ENCODE measurements at regions not wholly inside any gene's neighbourhood (a gene's known extent, or its start where the extent isn't known, plus 50 kb on each side); places are given as distances from the start of the nearest gene placed in this dataset.
"Not testable (repeated sequence)": the region's sequence is repeated elsewhere in the genome, so short reads cannot be mapped to it uniquely, and the experiment has no call there.

- H3K36me3 ChIP-seq (replicated peaks; ENCODE audit: control insufficient read depth, insufficient read depth, low read length), result no peaks in the 10 kb centered on the region
- no peaks in the 10 kb centered on the region for H3K27me3 ChIP-seq (ENCODE audit: control insufficient read depth, insufficient read depth, low read length)
- no peak for DNase-seq
- H3K4me3 ChIP-seq (ENCODE audit: insufficient read depth, low read depth, low read length), result no peak overlapping the region
Measured at GRCh38 chr2:146602383-146602782, 1242.4 kb upstream of the ACVR2A start.

- Histone ChIP-seq H3K36me3 (replicated peaks; ENCODE audit: control insufficient read depth, insufficient read depth, low read length) (no peaks in the 10 kb centered on the region), H3K4me3 (ENCODE audit: insufficient read depth, low read depth, low read length) (no peak overlapping the region), H3K27me3 (ENCODE audit: control insufficient read depth, insufficient read depth, low read length) (no peaks in the 10 kb centered on the region)
- DNase-seq, result no peak
Measured at GRCh38 chr2:146598791-146599190, 1246.0 kb upstream of the ACVR2A start.

- Histone ChIP-seq H3K4me3 (ENCODE audit: insufficient read depth, low read depth, low read length) (no peak overlapping the region), H3K36me3 (replicated peaks; ENCODE audit: control insufficient read depth, insufficient read depth, low read length) (no peaks in the 10 kb centered on the region), H3K27me3 (ENCODE audit: control insufficient read depth, insufficient read depth, low read length) (no peaks in the 10 kb centered on the region)
- no peak for DNase-seq
Measured at GRCh38 chr2:146597291-146597690, 1247.5 kb upstream of the ACVR2A start.

- no peaks in the 10 kb centered on the region for H3K36me3 ChIP-seq (replicated peaks; ENCODE audit: control insufficient read depth, insufficient read depth, low read length)
- no peak for DNase-seq
- no peaks in the 10 kb centered on the region for H3K27me3 ChIP-seq (ENCODE audit: control insufficient read depth, insufficient read depth, low read length)
- H3K4me3 ChIP-seq (ENCODE audit: insufficient read depth, low read depth, low read length), result no peak overlapping the region
Measured at GRCh38 chr2:146591908-146592307, 1252.9 kb upstream of the ACVR2A start.

GRCh38 chr2:146587291-146587713 is 1257.5 kb upstream of the ACVR2A start:
- Histone ChIP-seq H3K36me3 (replicated peaks; ENCODE audit: control insufficient read depth, insufficient read depth, low read length) (no peaks in the 10 kb centered on the region), H3K27me3 (ENCODE audit: control insufficient read depth, insufficient read depth, low read length) (no peaks in the 10 kb centered on the region), H3K4me3 (ENCODE audit: insufficient read depth, low read depth, low read length) (no peak overlapping the region)
- no peak for DNase-seq

- Histone ChIP-seq H3K27me3 (ENCODE audit: control insufficient read depth, insufficient read depth, low read length) (no peaks in the 10 kb centered on the region), H3K36me3 (replicated peaks; ENCODE audit: control insufficient read depth, insufficient read depth, low read length) (no peaks in the 10 kb centered on the region), H3K4me3 (ENCODE audit: insufficient read depth, low read depth, low read length) (no peak overlapping the region)
- no peak for DNase-seq
Measured at GRCh38 chr2:146584316-146584715, 1260.5 kb upstream of the ACVR2A start.

DNA sequence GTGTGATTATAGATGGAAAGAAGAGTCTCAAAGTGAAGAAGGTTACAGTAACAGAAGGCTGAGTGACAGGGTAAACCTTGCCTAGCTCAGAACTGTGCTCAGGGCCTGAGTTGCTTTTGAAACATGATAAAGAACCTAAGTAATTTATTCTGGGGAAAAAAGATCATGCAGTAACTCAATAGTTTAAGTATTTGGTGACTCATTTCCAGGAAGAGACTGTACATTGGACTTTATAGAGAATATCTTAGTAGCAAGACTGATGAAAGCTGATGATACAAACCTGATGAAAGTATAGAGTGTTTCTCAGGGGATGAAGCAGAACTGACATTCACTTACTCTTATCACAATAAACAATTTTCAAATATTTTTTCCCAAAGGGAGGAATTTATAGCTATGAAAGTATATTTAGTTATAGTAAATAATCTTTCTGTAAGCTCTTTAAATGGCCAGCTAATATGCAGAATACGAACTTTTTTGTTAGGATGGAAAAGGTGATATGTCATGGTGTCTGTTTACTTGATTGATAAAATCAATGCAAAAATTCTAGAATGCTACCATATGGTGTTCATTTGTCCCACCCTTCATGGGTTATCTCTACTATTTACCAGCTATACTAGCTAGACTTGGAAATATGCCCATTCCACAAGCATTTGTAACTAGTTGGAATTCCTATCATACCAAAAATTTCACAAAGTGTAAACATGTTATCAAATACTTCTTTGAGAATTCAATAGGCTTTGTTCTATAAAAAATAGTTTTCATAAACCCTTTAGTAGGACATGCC is 1265.5 kb upstream of the ACVR2A start:
- no peaks in the 10 kb centered on the region for H3K36me3 ChIP-seq (replicated peaks; ENCODE audit: control insufficient read depth, insufficient read depth, low read length)
- no peak overlapping the region for H3K4me3 ChIP-seq (ENCODE audit: insufficient read depth, low read depth, low read length)
- no peaks in the 10 kb centered on the region for H3K27me3 ChIP-seq (ENCODE audit: control insufficient read depth, insufficient read depth, low read length)
- no peak for DNase-seq

DNA sequence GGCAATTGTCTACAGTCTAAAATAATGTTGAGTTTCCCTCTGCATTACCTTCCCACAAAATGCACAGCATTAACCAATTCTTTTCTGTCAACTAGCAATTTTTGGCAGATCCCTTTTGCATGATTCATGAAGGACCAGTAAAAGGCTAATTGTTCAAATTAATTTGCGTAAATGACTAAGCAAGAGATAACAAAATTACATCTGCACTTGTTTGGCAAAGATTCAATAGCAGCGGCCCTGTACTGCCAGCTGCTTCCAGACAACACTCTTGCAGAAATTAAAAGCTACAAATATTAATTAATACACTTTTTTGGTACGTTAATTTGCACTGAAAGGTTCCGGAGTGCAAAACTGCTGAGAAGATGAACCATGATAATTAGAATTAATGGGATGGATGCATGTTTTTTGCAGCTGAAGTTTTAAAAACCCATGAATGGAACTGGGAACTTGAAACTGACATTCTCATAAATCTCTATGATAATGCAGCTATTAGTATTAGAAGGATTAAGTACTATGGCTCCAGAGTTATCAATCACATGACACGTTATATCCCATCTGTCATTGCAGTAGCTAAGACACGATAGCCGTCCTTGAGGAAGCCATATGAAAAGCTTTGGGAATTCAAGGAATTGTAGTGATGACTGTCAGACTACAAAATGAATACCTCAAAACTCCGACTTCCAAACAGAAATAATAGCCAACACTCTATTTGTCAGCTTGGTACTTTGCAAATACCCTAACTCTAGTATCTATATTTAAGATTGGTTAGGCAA is 1268.3 kb upstream of the ACVR2A start:
- Histone ChIP-seq H3K4me3 (ENCODE audit: insufficient read depth, low read depth, low read length) (no peak overlapping the region), H3K36me3 (replicated peaks; ENCODE audit: control insufficient read depth, insufficient read depth, low read length) (no peaks in the 10 kb centered on the region), H3K27me3 (ENCODE audit: control insufficient read depth, insufficient read depth, low read length) (no peaks in the 10 kb centered on the region)
- DNase-seq, result no peak

GRCh38 chr2:146572598-146572997 is 1272.2 kb upstream of the ACVR2A start:
- Histone ChIP-seq H3K27me3 (ENCODE audit: control insufficient read depth, insufficient read depth, low read length) (no peaks in the 10 kb centered on the region), H3K36me3 (replicated peaks; ENCODE audit: control insufficient read depth, insufficient read depth, low read length) (no peaks in the 10 kb centered on the region), H3K4me3 (ENCODE audit: insufficient read depth, low read depth, low read length) (no peak overlapping the region)
- no peak for DNase-seq

DNA sequence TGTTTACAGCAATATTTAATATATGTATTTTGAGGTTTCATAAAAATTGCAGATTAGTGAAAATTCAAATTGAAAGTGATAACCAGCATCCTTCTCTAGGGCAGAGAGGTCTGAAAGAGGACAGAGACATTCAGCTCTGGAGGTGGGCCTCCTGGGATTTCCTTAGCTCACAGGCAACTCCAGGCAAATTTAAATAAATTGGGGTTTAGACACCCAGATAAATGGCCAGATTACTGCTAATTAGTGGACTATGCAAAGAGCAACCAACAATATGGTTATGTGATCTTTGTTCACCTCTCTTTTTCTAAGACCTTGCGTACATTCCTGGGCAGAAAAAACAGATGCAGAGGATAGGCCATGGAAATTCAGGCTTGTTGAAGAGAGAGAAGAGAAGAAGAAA is 1282.8 kb upstream of the ACVR2A start:
- Histone ChIP-seq H3K36me3 (replicated peaks; ENCODE audit: control insufficient read depth, insufficient read depth, low read length) (no peaks in the 10 kb centered on the region), H3K27me3 (ENCODE audit: control insufficient read depth, insufficient read depth, low read length) (no peaks in the 10 kb centered on the region), H3K4me3 (ENCODE audit: insufficient read depth, low read depth, low read length) (no peak overlapping the region)
- DNase-seq, result no peak

- DNase-seq, result no peak
- H3K36me3 ChIP-seq (replicated peaks; ENCODE audit: control insufficient read depth, insufficient read depth, low read length), result no peaks in the 10 kb centered on the region
- H3K4me3 ChIP-seq (ENCODE audit: insufficient read depth, low read depth, low read length), result no peak overlapping the region
- H3K27me3 ChIP-seq (ENCODE audit: control insufficient read depth, insufficient read depth, low read length), result no peaks in the 10 kb centered on the region
Measured at GRCh38 chr2:146547236-146547635, 1297.6 kb upstream of the ACVR2A start.

DNA sequence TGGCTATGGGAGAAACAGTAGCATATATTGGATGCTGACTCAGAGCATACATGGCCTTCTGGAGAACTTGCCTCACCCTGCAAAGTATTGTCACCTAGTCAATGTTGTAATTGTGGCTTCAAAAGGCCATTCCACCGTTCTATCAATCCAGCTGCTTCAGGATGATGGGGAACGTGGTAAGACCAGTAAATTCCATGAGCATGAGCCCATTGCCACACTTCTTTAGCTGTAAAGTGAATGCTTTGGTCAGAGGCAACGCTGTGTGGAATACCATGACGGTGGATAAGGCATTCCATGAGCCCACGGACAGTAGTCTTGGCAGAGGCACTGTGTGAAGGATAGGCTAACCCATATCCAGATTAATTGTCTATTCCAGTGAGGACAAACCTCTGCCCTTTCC is 1300.1 kb upstream of the ACVR2A start:
- Histone ChIP-seq H3K36me3 (replicated peaks; ENCODE audit: control insufficient read depth, insufficient read depth, low read length) (no peaks in the 10 kb centered on the region), H3K27me3 (ENCODE audit: control insufficient read depth, insufficient read depth, low read length) (no peaks in the 10 kb centered on the region), H3K4me3 (ENCODE audit: insufficient read depth, low read depth, low read length) (no peak overlapping the region)
- DNase-seq, result no peak

GRCh38 chr2:146541896-146542295 is 1302.9 kb upstream of the ACVR2A start:
- DNase-seq, result no peak
- H3K36me3 ChIP-seq (replicated peaks; ENCODE audit: control insufficient read depth, insufficient read depth, low read length), result no peaks in the 10 kb centered on the region
- H3K4me3 ChIP-seq (ENCODE audit: insufficient read depth, low read depth, low read length), result no peak overlapping the region
- H3K27me3 ChIP-seq (ENCODE audit: control insufficient read depth, insufficient read depth, low read length), result no peaks in the 10 kb centered on the region

DNA sequence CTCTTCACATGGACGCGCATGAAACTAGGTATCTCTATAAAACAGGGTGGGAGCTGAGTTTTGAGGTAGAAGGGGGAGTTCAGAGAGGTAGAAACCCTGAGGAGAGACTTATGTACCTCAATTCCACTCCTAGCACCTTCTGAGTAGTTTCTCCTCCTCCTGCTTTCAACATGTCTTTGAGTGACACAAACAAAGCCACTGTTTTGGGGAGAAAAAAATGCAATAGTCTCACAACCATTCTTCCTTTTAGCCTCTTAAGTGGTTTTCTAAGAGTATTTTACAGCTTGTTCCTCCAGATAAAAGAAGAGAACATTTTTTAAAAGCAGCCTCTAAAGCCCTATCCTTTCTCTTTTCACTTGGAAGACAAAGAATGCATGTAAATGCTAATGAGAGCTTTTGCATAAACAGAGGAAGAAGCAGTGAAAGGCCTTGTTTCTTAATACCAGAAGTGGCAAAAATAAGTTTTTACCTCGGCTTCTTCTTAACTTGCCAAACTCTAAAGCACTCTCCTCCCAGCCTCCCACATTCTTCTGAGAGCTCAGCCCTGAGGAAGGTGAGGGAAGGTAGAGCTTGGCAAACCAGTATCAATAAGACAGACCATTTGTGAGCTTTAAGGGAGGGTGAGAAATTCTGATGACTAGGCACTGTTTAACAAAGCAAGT is 1304.4 kb upstream of the ACVR2A start:
- H3K27me3 ChIP-seq (ENCODE audit: control insufficient read depth, insufficient read depth, low read length), result no peaks in the 10 kb centered on the region
- H3K36me3 ChIP-seq (replicated peaks; ENCODE audit: control insufficient read depth, insufficient read depth, low read length), result no peaks in the 10 kb centered on the region
- peak; percentile 3 for DNase-seq
- H3K4me3 ChIP-seq (ENCODE audit: insufficient read depth, low read depth, low read length), result no peak overlapping the region

GRCh38 chr2:146539739-146540138 is 1305.1 kb upstream of the ACVR2A start:
- H3K4me3 ChIP-seq (ENCODE audit: insufficient read depth, low read depth, low read length); H3K27me3 ChIP-seq (ENCODE audit: control insufficient read depth, insufficient read depth, low read length); DNase-seq; H3K36me3 ChIP-seq (replicated peaks; ENCODE audit: control insufficient read depth, insufficient read depth, low read length): not testable (repeated sequence)

Data from H7 (cell line).